RWPE2 (cell line): ENCODE measurements at regions not wholly inside any gene's neighbourhood (a gene's known extent, or its start where the extent isn't known, plus 50 kb on each side); places are given as distances from the start of the nearest gene placed in this dataset.

Source experiments
- ATAC-seq: fragments of 200-7000 bp; cut with Tn5 transposase; 3 replicates; pipeline ENCODE4 v1.9.1; 2021; ENCODE audit warnings: low read depth
- DNase-seq: peaks from one replicate; pipeline ENCODE4 v3.0.0-alpha.2; 2020; ENCODE audit warnings: low spot score
- H3K27ac ChIP-seq: fragments of 450-650 bp; 2 replicates; pipeline ENCODE4 v1.5.1; 2017; ENCODE audit warnings: mild to moderate bottlenecking; ENCODE audit not compliant: poor library complexity, severe bottlenecking
- H3K27me3 ChIP-seq: fragments of 250-450 bp; sonication (Bioruptor Pico); 2 replicates; pipeline ENCODE4 v1.5.1; 2021; ENCODE audit warnings: mild to moderate bottlenecking, moderate library complexity; ENCODE audit not compliant: insufficient read depth, poor library complexity, severe bottlenecking
- H3K36me3 ChIP-seq: fragments of 250-450 bp; sonication (Bioruptor Pico); 2 replicates; pipeline ENCODE4 v1.5.1; 2020; ENCODE audit warnings: low read depth, mild to moderate bottlenecking, moderate library complexity
- H3K4me1 ChIP-seq: fragments of 250-450 bp; sonication (Bioruptor Pico); 2 replicates; pipeline ENCODE4 v1.5.1; 2021; ENCODE audit warnings: mild to moderate bottlenecking, moderate library complexity; ENCODE audit not compliant: insufficient read depth, poor library complexity, severe bottlenecking
- H3K4me3 ChIP-seq: fragments of 250-450 bp; sonication (Bioruptor Pico); 2 replicates; pipeline ENCODE4 v1.5.1; 2021; ENCODE audit warnings: mild to moderate bottlenecking, moderate library complexity; ENCODE audit not compliant: severe bottlenecking
- H3K9me3 ChIP-seq: fragments of 250-450 bp; sonication (Bioruptor Pico); 2 replicates; pipeline ENCODE4 v1.5.1; 2021; ENCODE audit warnings: mild to moderate bottlenecking, moderate library complexity; ENCODE audit not compliant: severe bottlenecking
- TF ChIP-seq, protein P1 (sequence below): fragments of 450-650 bp; IDR thresholded peaks from one replicate; pipeline ENCODE4 v1.5.1; 2017; ENCODE audit warnings: mild to moderate bottlenecking, moderate library complexity; ENCODE audit not compliant: poor library complexity, severe bottlenecking

DNA sequence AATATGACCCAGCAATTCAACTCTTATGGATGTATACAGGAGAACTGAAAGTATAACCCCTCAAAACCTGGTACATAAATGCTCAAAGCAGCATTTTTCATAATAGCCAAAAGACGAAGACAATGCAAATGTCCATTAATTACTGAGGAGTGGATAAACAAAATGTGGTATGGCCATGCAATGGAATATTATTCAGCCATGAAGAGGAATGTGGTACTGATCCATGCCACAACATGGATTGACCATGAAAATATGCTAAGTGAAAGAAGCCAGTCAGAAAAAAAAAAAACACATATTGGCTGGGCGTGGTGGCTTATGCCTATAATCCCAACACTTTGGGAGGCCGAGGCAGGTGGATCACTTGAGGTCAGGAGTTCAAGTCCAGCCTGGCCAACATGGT lies 74.5 kb upstream of the PLS3 start:
- ATAC-seq: no peak
- Histone ChIP-seq H3K4me1 (no peaks in the 10 kb centered on the region), H3K27ac (no peak overlapping the region), H3K9me3 (no peaks in the 10 kb centered on the region), H3K27me3 (no peaks in the 10 kb centered on the region), H3K36me3 (no peaks in the 10 kb centered on the region), H3K4me3 (no peak overlapping the region)
- TF ChIP-seq, protein P1, sequence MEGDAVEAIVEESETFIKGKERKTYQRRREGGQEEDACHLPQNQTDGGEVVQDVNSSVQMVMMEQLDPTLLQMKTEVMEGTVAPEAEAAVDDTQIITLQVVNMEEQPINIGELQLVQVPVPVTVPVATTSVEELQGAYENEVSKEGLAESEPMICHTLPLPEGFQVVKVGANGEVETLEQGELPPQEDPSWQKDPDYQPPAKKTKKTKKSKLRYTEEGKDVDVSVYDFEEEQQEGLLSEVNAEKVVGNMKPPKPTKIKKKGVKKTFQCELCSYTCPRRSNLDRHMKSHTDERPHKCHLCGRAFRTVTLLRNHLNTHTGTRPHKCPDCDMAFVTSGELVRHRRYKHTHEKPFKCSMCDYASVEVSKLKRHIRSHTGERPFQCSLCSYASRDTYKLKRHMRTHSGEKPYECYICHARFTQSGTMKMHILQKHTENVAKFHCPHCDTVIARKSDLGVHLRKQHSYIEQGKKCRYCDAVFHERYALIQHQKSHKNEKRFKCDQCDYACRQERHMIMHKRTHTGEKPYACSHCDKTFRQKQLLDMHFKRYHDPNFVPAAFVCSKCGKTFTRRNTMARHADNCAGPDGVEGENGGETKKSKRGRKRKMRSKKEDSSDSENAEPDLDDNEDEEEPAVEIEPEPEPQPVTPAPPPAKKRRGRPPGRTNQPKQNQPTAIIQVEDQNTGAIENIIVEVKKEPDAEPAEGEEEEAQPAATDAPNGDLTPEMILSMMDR: no peak
- DNase-seq: no peak

DNA sequence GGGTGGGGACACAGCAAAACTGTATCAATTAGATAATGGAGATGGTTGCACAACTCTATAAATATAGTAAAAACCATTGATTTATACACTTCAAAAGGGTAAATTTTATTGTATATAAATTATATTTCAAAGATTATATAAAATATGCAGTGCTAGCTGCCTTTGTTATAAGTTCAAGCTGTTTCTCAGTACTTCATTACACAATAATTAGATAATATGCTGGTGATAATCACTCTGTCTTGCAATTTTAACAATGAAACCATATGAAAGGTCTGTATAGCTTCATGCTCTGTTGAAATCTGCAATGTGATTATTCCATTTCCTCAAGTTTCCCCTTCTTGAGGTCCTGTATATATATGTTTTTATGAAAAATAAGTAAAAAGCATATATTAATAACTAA lies 73.4 kb upstream of the PLS3 start:
- TF ChIP-seq, protein P1: no peak
- Histone ChIP-seq H3K9me3 (no peaks in the 10 kb centered on the region), H3K27me3 (no peaks in the 10 kb centered on the region), H3K27ac (no peak overlapping the region), H3K36me3 (no peaks in the 10 kb centered on the region), H3K4me1 (no peaks in the 10 kb centered on the region), H3K4me3 (no peak overlapping the region)
- DNase-seq: no peak
- no peak for ATAC-seq

DNA sequence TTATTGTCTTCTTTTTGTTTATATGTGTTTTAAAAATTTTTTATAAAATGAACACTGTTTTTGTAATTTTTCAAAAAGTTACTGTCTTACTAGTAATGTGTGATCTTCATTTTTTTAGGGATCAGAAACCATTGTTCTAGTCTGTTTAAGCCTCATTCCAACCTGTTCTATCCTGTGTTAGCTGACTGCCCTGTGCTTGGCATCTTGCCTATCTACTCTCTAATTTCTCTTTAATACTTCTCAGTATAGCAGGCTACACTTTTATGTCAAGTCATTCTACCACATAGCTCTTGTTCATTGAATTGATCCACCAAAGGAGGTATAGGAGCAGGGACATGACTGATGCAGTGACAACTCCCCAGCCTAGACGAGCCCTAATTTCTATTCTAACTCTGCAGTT lies 70.2 kb upstream of the PLS3 start:
- no peaks in the 10 kb centered on the region for H3K36me3 ChIP-seq
- TF ChIP-seq, protein P1: no peak
- ATAC-seq: no peak
- no peak overlapping the region for H3K4me3 ChIP-seq
- no peak for DNase-seq
- H3K9me3 ChIP-seq: no peaks in the 10 kb centered on the region
- H3K27me3 ChIP-seq: no peaks in the 10 kb centered on the region
- H3K27ac ChIP-seq: no peak overlapping the region
- no peaks in the 10 kb centered on the region for H3K4me1 ChIP-seq

DNA sequence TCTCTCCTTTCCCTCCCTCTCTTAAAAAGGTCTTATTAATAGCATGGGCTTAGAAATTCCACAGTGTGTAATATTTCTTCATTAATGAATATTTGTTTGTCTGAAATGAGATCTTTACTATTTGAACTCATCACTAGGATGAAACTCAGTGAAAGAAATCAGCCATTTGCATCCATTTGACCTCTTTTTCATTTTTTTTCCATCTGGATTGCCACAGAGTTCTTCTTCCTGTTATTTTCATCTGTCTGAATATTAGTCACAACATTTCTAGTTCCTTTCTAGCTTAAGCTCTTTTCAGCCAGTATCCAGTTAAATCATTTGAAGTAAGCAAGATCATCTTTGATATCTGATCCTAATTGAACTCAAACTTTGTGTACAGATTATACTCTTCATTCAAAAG lies 69.2 kb upstream of the PLS3 start:
- H3K4me1 ChIP-seq: no peaks in the 10 kb centered on the region
- ATAC-seq (no peak), DNase-seq (no peak)
- H3K27ac ChIP-seq: no peak overlapping the region
- TF ChIP-seq, protein P1: no peak
- H3K4me3 ChIP-seq: no peak overlapping the region
- H3K9me3 ChIP-seq: no peaks in the 10 kb centered on the region
- H3K27me3 ChIP-seq: no peaks in the 10 kb centered on the region
- H3K36me3 ChIP-seq: no peaks in the 10 kb centered on the region

DNA sequence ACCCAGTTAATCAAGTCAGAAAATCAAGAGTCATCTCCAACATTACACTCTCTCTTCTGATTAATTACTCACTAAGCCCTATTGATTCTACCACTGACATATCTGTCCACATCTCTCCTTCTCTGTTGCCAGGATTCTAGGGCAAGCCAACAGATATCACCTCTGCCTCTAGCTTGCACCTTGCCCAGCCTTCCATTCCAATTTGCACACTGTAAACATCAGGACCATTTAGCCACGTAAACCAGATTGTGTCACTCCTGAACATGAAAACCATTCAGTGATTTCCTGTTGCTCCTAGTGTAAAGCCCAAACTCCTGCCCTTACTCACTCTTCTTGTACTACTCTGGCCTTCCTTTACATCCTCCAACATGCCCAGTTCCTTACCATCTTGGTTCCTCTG lies 68.0 kb upstream of the PLS3 start:
- no peaks in the 10 kb centered on the region for H3K36me3 ChIP-seq
- H3K27ac ChIP-seq: no peak overlapping the region
- ATAC-seq (no peak), DNase-seq (no peak)
- no peaks in the 10 kb centered on the region for H3K27me3 ChIP-seq
- H3K4me1 ChIP-seq: no peaks in the 10 kb centered on the region
- H3K4me3 ChIP-seq: no peak overlapping the region
- no peaks in the 10 kb centered on the region for H3K9me3 ChIP-seq
- TF ChIP-seq, protein P1: no peak
